ENCODE measurements at regions not wholly inside any gene's neighbourhood (a gene's known extent, or its start where the extent isn't known, plus 50 kb on each side); places are given as distances from the start of the nearest gene placed in this dataset.
A peak's percentile ranks its signal among the peaks of the same experiment; 100 is the strongest.

- TF ChIP-seq CTCF (IDR thresholded peaks at IDR 0.05; ENCODE audit: insufficient read depth, low read length, poor library complexity, severe bottlenecking): no peak
- DNase-seq (ENCODE audit: low read depth): no peak
- Histone ChIP-seq H3K27me3 (ENCODE audit: control insufficient read depth, insufficient read depth, low read length) (no peaks in the 10 kb centered on the region), H3K4me3 (ENCODE audit: low read depth, low read length) (no peak overlapping the region), H3K36me3 (ENCODE audit: control insufficient read depth, insufficient read depth, low read length) (no peaks in the 10 kb centered on the region)
Observed at GRCh38 chr14:46036099-46036498, 615.5 kb downstream of the RPL10L start.

- no peak for DNase-seq (ENCODE audit: low read depth)
- no peak overlapping the region for H3K4me3 ChIP-seq (ENCODE audit: low read depth, low read length)
- no peaks in the 10 kb centered on the region for H3K27me3 ChIP-seq (ENCODE audit: control insufficient read depth, insufficient read depth, low read length)
- no peaks in the 10 kb centered on the region for H3K36me3 ChIP-seq (ENCODE audit: control insufficient read depth, insufficient read depth, low read length)
- no peak for TF ChIP-seq CTCF (IDR thresholded peaks at IDR 0.05; ENCODE audit: insufficient read depth, low read length, poor library complexity, severe bottlenecking)
Observed at GRCh38 chr14:46034305-46034704, 617.3 kb downstream of the RPL10L start.

- TF ChIP-seq CTCF (IDR thresholded peaks at IDR 0.05; ENCODE audit: insufficient read depth, low read length, poor library complexity, severe bottlenecking): no peak
- no peak for DNase-seq (ENCODE audit: low read depth)
- Histone ChIP-seq H3K36me3 (ENCODE audit: control insufficient read depth, insufficient read depth, low read length) (no peaks in the 10 kb centered on the region), H3K4me3 (ENCODE audit: low read depth, low read length) (no peak overlapping the region), H3K27me3 (ENCODE audit: control insufficient read depth, insufficient read depth, low read length) (no peaks in the 10 kb centered on the region)
Observed at GRCh38 chr14:46018846-46019420, 632.6 kb downstream of the RPL10L start.

GRCh38 chr14:46008348-46008747, 643.2 kb downstream of the RPL10L start:
- H3K27me3 ChIP-seq (ENCODE audit: control insufficient read depth, insufficient read depth, low read length): no peaks in the 10 kb centered on the region
- TF ChIP-seq CTCF (IDR thresholded peaks at IDR 0.05; ENCODE audit: insufficient read depth, low read length, poor library complexity, severe bottlenecking): no peak
- no peaks in the 10 kb centered on the region for H3K36me3 ChIP-seq (ENCODE audit: control insufficient read depth, insufficient read depth, low read length)
- no peak overlapping the region for H3K4me3 ChIP-seq (ENCODE audit: low read depth, low read length)
- no peak for DNase-seq (ENCODE audit: low read depth)

- Histone ChIP-seq H3K27me3 (ENCODE audit: control insufficient read depth, insufficient read depth, low read length) (no peaks in the 10 kb centered on the region), H3K4me3 (ENCODE audit: low read depth, low read length) (no peak overlapping the region), H3K36me3 (ENCODE audit: control insufficient read depth, insufficient read depth, low read length) (no peaks in the 10 kb centered on the region)
- DNase-seq (ENCODE audit: low read depth): no peak
- no peak for TF ChIP-seq CTCF (IDR thresholded peaks at IDR 0.05; ENCODE audit: insufficient read depth, low read length, poor library complexity, severe bottlenecking)
Observed at GRCh38 chr14:45998554-45998953, 653.0 kb downstream of the RPL10L start.

- Histone ChIP-seq H3K4me3 (ENCODE audit: low read depth, low read length) (no peak overlapping the region), H3K27me3 (ENCODE audit: control insufficient read depth, insufficient read depth, low read length) (no peaks in the 10 kb centered on the region), H3K36me3 (ENCODE audit: control insufficient read depth, insufficient read depth, low read length) (no peaks in the 10 kb centered on the region)
- no peak for DNase-seq (ENCODE audit: low read depth)
- TF ChIP-seq CTCF (IDR thresholded peaks at IDR 0.05; ENCODE audit: insufficient read depth, low read length, poor library complexity, severe bottlenecking): peak; percentile 32
Observed at GRCh38 chr14:45990252-45990651, 661.3 kb downstream of the RPL10L start.

All from kidney epithelial cell (primary cell).